ENCODE measurements at regions not wholly inside any gene's neighbourhood (a gene's known extent, or its start where the extent isn't known, plus 50 kb on each side); places are given as distances from the start of the nearest gene placed in this dataset.

- H3K27ac Mint-ChIP-seq: no peak overlapping the region
- no peaks in the 10 kb centered on the region for H3K36me3 Mint-ChIP-seq (ENCODE audit: low read depth)
- no peak for DNase-seq
- H3K27me3 Mint-ChIP-seq (ENCODE audit: insufficient read depth): peaks cover 7% of the 10 kb centered on the region
- TF ChIP-seq CTCF (IDR thresholded peaks at IDR 0.05): no peak
- H3K4me1 Mint-ChIP-seq (ENCODE audit: low read depth): no peaks in the 10 kb centered on the region
- H3K9me3 Mint-ChIP-seq: no peaks in the 10 kb centered on the region
- no peak overlapping the region for H3K4me3 Mint-ChIP-seq
Measured at GRCh38 chr7:82617156-82617555, 173.6 kb upstream of the CACNA2D1 start.

GRCh38 chr7:82616059-82616728 is 172.6 kb upstream of the CACNA2D1 start:
- TF ChIP-seq CTCF (IDR thresholded peaks at IDR 0.05): no peak
- H3K27ac Mint-ChIP-seq: no peak overlapping the region
- DNase-seq: no peak
- H3K36me3 Mint-ChIP-seq (ENCODE audit: low read depth): no peaks in the 10 kb centered on the region
- H3K4me1 Mint-ChIP-seq (ENCODE audit: low read depth): no peaks in the 10 kb centered on the region
- H3K27me3 Mint-ChIP-seq (ENCODE audit: insufficient read depth): peaks cover 7% of the 10 kb centered on the region
- no peak overlapping the region for H3K4me3 Mint-ChIP-seq
- no peaks in the 10 kb centered on the region for H3K9me3 Mint-ChIP-seq

GRCh38 chr7:82615527-82615926 is 171.9 kb upstream of the CACNA2D1 start:
- no peaks in the 10 kb centered on the region for H3K36me3 Mint-ChIP-seq (ENCODE audit: low read depth)
- no peaks in the 10 kb centered on the region for H3K4me1 Mint-ChIP-seq (ENCODE audit: low read depth)
- no peak for DNase-seq
- H3K9me3 Mint-ChIP-seq: no peaks in the 10 kb centered on the region
- no peak overlapping the region for H3K27ac Mint-ChIP-seq
- TF ChIP-seq CTCF (IDR thresholded peaks at IDR 0.05): no peak
- H3K27me3 Mint-ChIP-seq (ENCODE audit: insufficient read depth): peaks cover 4% of the 10 kb centered on the region
- H3K4me3 Mint-ChIP-seq: no peak overlapping the region

GRCh38 chr7:82609746-82610145 is 166.2 kb upstream of the CACNA2D1 start:
- Mint-ChIP-seq H3K9me3 (no peaks in the 10 kb centered on the region), H3K27ac (no peak overlapping the region), H3K36me3 (ENCODE audit: low read depth) (no peaks in the 10 kb centered on the region), H3K27me3 (ENCODE audit: insufficient read depth) (peaks cover 2% of the 10 kb centered on the region; the same call in 1 of the 2 replicates), H3K4me3 (no peak overlapping the region), H3K4me1 (ENCODE audit: low read depth) (no peaks in the 10 kb centered on the region)
- DNase-seq: no peak
- no peak for TF ChIP-seq CTCF (IDR thresholded peaks at IDR 0.05)

GRCh38 chr7:82605247-82605864 is 161.8 kb upstream of the CACNA2D1 start:
- H3K27me3 Mint-ChIP-seq (ENCODE audit: insufficient read depth): peaks cover 12% of the 10 kb centered on the region
- no peak overlapping the region for H3K4me3 Mint-ChIP-seq
- H3K27ac Mint-ChIP-seq: no peak overlapping the region
- no peaks in the 10 kb centered on the region for H3K36me3 Mint-ChIP-seq (ENCODE audit: low read depth)
- H3K9me3 Mint-ChIP-seq: no peaks in the 10 kb centered on the region
- peak; percentile 90 for TF ChIP-seq CTCF (IDR thresholded peaks at IDR 0.05)
- H3K4me1 Mint-ChIP-seq (ENCODE audit: low read depth): no peaks in the 10 kb centered on the region
- peak; percentile 3 for DNase-seq
